ENCODE measurements at regions not wholly inside any gene's neighbourhood (a gene's known extent, or its start where the extent isn't known, plus 50 kb on each side); places are given as distances from the start of the nearest gene placed in this dataset.

DNA sequence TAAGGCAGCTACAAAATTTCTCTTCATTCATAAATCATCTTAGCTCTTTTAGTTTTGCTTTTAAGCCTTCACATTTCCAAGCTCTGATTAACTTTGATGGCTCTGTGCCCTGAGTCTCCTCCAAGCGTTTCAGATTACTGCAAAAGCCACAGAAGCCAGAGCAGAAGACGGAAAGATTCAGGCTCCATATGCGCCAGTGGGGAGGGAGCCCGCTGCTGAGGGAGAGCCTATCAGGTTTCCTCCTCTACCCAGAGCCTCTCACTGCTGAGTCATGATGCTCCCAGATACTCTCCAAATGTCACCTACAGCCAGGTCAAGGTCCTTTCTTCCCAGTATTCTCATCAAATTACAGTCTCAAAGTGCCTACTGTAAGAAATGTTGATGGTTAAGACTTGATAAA is 193.6 kb downstream of the RAP2A start:
- no peak for DNase-seq (ENCODE audit: low spot score)

DNA sequence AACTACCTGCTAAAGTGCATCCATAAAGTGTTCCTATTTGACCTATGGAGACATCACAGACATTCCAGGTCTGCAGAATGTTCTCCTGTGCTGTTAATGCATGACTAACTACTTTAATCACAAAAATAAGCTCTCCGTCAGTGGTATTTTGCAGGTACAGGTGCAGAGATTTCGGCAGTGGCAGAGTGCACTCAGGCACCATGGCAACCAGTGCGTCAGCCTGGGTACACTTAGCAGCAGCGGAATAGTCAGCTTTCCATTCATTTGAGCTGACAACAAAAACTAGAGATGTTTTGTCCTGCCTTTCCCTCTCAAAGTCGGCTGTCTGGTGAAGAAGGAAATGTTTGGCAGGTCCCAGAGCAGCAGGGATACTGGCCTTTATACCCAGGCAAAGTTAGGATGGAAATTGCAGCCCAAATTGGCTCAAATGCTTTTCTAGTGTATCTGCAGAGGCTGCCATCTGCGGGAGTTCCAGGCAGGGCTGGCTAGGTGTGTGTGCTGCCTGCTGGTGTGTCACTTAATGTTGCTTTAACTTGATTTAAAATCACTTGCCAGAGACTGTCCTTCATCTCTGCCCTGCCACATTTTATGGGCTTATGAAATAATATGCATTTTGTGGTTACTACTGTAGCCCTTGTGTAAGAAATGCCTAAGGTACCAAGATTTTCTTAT is 195.8 kb downstream of the RAP2A start:
- TF ChIP-seq, protein P1, sequence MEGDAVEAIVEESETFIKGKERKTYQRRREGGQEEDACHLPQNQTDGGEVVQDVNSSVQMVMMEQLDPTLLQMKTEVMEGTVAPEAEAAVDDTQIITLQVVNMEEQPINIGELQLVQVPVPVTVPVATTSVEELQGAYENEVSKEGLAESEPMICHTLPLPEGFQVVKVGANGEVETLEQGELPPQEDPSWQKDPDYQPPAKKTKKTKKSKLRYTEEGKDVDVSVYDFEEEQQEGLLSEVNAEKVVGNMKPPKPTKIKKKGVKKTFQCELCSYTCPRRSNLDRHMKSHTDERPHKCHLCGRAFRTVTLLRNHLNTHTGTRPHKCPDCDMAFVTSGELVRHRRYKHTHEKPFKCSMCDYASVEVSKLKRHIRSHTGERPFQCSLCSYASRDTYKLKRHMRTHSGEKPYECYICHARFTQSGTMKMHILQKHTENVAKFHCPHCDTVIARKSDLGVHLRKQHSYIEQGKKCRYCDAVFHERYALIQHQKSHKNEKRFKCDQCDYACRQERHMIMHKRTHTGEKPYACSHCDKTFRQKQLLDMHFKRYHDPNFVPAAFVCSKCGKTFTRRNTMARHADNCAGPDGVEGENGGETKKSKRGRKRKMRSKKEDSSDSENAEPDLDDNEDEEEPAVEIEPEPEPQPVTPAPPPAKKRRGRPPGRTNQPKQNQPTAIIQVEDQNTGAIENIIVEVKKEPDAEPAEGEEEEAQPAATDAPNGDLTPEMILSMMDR (IDR thresholded peaks at IDR 0.05; ENCODE audit: extremely low read depth, missing control alignments): no peak
- DNase-seq (ENCODE audit: low spot score): no peak

More for the DNA sequence above, 193.6 kb downstream of the RAP2A start:
- TF ChIP-seq, protein P1 (IDR thresholded peaks at IDR 0.05; ENCODE audit: extremely low read depth, missing control alignments): no peak

DNA sequence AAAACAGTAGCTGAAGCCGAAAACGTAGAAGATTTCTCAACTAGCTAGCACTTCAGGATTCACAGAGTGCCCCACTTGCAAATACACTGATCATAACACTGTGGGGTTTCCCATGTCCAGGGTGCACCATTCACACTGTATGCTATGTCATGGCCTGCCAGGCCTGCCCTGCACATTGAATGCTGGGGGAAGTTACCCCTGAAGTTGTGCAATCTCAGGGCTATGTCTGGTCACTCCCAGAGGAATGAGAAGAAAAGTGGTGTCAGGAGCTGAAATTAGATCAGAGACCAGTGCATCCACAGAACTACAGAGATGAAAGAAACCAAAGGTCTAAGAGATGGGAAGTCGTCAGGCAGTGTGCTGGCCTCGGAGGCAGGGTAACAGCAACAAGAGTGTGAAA is 196.8 kb downstream of the RAP2A start:
- TF ChIP-seq, protein P1 (IDR thresholded peaks at IDR 0.05; ENCODE audit: extremely low read depth, missing control alignments): no peak
- DNase-seq (ENCODE audit: low spot score): no peak

DNA sequence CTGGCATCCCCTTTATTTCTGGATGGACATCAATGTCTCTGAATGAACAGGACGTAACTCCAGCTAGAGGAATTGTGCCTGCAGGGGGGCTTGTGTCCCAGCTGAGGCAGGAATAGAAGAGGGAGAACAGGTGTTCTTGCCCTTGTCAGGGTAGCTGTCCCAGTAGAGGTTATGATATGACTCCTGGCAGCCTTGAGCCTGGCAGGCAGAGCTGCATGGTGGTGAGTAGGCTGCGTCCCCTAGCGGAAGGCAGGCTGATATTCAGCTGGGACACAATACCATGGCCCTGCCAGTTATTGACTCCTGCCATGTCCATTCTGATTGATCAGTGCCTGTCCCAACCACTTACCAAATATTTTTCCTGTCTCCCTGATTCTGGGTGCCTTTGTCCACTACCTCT is 197.2 kb downstream of the RAP2A start:
- DNase-seq (ENCODE audit: low spot score): peak; percentile 12
- TF ChIP-seq, protein P1 (IDR thresholded peaks at IDR 0.05; ENCODE audit: extremely low read depth, missing control alignments): no peak

DNA sequence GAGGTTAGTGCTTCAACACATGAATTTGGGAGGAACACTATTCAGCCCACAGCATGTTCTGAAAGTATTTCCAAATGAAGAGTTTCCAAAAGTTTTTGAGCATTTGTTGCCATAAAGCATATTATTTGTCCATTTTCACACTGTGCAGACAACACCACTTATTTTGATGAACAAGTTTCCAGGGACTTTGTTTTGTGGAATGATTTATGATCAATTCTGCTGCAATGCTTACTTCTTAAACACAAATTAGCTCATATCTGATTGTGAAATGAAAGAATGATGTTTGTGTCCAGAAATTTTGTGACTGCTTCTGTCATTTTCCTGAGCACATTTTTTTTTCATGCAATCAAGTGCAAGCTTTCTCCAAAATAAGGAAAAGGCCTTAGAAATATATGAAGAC is 205.3 kb downstream of the RAP2A start:
- TF ChIP-seq, protein P1 (IDR thresholded peaks at IDR 0.05; ENCODE audit: extremely low read depth, missing control alignments): no peak
- no peak for DNase-seq (ENCODE audit: low spot score)

DNA sequence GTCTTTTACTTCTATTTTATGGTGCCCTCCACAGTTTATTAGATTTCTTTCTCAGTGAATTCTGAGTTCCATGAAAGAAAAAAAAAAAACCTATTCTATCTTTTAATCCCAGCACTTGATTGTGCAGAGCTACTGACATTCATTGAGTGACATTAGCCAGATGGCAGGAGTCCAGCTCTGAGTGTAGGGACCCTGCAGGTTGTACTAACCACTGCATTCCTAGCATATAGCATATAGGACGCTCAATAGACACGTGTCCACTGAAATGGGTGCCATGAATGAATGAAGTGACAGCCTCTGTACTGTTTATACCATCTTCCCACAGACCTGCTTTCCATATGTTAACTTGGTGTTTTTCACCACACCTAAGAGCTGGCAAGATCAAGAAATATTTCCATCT is 206.3 kb downstream of the RAP2A start:
- TF ChIP-seq, protein P1 (IDR thresholded peaks at IDR 0.05; ENCODE audit: extremely low read depth, missing control alignments): no peak
- DNase-seq (ENCODE audit: low spot score): no peak

DNA sequence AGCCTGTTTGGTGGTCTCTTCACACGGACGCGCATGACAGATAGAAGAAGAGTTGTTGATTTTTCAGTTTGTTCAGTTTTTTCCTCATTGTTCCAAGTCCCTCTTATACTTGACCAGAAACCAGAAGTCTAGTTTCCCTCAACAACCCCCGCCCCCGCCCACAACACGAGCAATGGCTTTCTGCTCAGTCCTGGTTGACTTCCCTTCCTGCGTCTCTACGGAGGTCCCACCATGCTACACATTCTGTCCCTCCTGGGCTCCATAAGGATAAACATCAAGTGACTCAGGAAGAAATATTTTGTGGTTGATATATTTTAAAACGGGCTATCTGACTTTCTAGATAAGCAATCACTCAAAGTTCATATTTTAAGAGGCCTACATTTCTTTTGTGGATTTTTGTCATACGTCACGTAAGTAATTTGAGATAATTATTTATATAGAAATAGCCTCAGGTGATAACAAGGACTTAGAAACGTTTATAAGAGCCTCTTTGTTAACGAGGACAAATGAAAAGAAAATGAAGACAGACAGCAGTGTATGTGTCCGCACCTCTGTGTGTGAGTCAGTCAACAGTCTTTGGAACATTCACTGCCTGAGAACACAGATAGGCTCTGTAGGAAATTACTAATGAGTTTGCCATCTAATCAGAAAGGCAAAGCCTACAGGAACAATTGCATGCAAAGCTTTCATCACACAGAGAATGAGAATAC is 214.4 kb downstream of the RAP2A start:
- no peak for DNase-seq (ENCODE audit: low spot score)
- TF ChIP-seq, protein P1 (IDR thresholded peaks at IDR 0.05; ENCODE audit: extremely low read depth, missing control alignments): no peak
